ENCODE measurements at regions not wholly inside any gene's neighbourhood (a gene's known extent, or its start where the extent isn't known, plus 50 kb on each side); places are given as distances from the start of the nearest gene placed in this dataset.

DNA sequence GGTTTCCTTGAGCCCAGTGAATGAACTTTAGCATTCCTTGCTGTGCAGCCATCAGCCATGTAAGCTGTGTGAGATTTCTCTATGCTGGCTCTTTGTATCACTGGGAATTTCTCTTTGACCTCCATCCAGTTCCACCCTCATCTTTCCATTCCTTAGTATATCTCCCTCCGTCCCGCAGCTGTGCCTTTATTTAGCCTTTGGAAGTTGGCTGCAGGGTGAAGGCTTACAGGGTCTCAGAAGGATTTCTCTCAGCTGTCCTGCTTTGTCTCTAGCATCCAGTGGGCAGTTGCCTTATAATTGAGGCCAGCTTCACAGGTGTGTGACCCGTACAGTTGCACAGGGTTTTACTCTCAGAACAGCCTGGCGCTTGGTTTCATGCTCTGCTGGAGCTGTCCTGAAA lies 144.3 kb downstream of the PXDC1 start:
- TF ChIP-seq, protein P1, sequence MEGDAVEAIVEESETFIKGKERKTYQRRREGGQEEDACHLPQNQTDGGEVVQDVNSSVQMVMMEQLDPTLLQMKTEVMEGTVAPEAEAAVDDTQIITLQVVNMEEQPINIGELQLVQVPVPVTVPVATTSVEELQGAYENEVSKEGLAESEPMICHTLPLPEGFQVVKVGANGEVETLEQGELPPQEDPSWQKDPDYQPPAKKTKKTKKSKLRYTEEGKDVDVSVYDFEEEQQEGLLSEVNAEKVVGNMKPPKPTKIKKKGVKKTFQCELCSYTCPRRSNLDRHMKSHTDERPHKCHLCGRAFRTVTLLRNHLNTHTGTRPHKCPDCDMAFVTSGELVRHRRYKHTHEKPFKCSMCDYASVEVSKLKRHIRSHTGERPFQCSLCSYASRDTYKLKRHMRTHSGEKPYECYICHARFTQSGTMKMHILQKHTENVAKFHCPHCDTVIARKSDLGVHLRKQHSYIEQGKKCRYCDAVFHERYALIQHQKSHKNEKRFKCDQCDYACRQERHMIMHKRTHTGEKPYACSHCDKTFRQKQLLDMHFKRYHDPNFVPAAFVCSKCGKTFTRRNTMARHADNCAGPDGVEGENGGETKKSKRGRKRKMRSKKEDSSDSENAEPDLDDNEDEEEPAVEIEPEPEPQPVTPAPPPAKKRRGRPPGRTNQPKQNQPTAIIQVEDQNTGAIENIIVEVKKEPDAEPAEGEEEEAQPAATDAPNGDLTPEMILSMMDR (conservative IDR thresholded peaks at IDR 0.05; ENCODE audit: low read length), result no peak
- TF ChIP-seq EZH2phosphoT487 (IDR thresholded peaks at IDR 0.05; ENCODE audit: borderline replicate concordance), result no peak
